Panc1 (cell line): ENCODE measurements at regions not wholly inside any gene's neighbourhood (a gene's known extent, or its start where the extent isn't known, plus 50 kb on each side); places are given as distances from the start of the nearest gene placed in this dataset.

ENCODE experiments used
- CTCF ChIP-seq: fragments of 450-650 bp; IDR thresholded peaks from 2 replicates; pipeline ENCODE4 v1.5.1; 2017; ENCODE audit warnings: mild to moderate bottlenecking
- POLR2AphosphoS5 ChIP-seq: IDR thresholded peaks from 2 replicates; pipeline ENCODE4 v1.6.1; 2012; ENCODE audit warnings: mild to moderate bottlenecking, low read depth, low read length, moderate library complexity
- SIN3A ChIP-seq: IDR thresholded peaks from 2 replicates; pipeline ENCODE4 v1.6.1; 2012; ENCODE audit warnings: low read depth, mild to moderate bottlenecking, low read length, moderate library complexity, borderline replicate concordance; ENCODE audit not compliant: insufficient read depth
- TCF7L2 ChIP-seq: IDR thresholded peaks from 2 replicates; pipeline ENCODE4 v1.6.1; 2011; ENCODE audit warnings: mild to moderate bottlenecking, low read depth, low read length, inconsistent platforms
- TF ChIP-seq, protein P1 (sequence below), 2 experiments: IDR thresholded peaks; 2 replicates each; pipeline ENCODE4 v1.6.1; 2011 to 2012; ENCODE audit warnings: low read depth in 2 of 2, control low read depth in 1 of 2, low read length in 1 of 2, mild to moderate bottlenecking in 1 of 2, moderate library complexity in 1 of 2; ENCODE audit not compliant: insufficient read depth in 1 of 2

DNA sequence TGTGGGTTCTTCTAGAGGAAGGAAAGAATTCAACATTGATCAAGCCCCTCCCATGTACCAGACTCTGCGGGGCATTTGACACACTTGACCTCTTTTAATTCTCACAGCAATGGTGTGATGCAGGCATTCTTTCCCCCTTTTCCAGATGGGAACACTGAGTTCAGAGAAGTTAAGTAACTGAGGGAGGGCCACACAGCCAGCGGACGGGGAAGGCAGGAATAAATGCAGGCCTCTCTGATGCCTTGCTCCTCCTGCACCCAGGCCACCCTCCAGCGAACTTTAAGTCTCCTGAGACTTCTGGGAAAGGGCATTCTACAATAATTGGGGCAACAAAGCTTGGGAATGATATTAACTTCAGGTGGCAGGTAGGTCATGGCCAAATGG is 227.4 kb downstream of the UACA start:
- no peak for TF ChIP-seq CTCF
- TF ChIP-seq SIN3A = no peak
- TF ChIP-seq POLR2AphosphoS5 = no peak
- no peak for TF ChIP-seq TCF7L2
- TF ChIP-seq, protein P1, sequence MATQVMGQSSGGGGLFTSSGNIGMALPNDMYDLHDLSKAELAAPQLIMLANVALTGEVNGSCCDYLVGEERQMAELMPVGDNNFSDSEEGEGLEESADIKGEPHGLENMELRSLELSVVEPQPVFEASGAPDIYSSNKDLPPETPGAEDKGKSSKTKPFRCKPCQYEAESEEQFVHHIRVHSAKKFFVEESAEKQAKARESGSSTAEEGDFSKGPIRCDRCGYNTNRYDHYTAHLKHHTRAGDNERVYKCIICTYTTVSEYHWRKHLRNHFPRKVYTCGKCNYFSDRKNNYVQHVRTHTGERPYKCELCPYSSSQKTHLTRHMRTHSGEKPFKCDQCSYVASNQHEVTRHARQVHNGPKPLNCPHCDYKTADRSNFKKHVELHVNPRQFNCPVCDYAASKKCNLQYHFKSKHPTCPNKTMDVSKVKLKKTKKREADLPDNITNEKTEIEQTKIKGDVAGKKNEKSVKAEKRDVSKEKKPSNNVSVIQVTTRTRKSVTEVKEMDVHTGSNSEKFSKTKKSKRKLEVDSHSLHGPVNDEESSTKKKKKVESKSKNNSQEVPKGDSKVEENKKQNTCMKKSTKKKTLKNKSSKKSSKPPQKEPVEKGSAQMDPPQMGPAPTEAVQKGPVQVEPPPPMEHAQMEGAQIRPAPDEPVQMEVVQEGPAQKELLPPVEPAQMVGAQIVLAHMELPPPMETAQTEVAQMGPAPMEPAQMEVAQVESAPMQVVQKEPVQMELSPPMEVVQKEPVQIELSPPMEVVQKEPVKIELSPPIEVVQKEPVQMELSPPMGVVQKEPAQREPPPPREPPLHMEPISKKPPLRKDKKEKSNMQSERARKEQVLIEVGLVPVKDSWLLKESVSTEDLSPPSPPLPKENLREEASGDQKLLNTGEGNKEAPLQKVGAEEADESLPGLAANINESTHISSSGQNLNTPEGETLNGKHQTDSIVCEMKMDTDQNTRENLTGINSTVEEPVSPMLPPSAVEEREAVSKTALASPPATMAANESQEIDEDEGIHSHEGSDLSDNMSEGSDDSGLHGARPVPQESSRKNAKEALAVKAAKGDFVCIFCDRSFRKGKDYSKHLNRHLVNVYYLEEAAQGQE (IDR thresholded peaks at IDR 0.05; ENCODE audit: insufficient read depth in 1 of 2, low read depth in 2 of 2, low read length in 1 of 2) = no peak
